Neural progenitor cell (in vitro differentiated cells): ENCODE measurements at regions not wholly inside any gene's neighbourhood (a gene's known extent, or its start where the extent isn't known, plus 50 kb on each side); places are given as distances from the start of the nearest gene placed in this dataset.

ENCODE experiments used
- DNase-seq: peaks from one replicate; pipeline ENCODE4 v3.0.0-alpha.2; 2016; ENCODE audit warnings: low spot score
- H2AFZ ChIP-seq: fragments of 200-600 bp; sonication (generic); replicated peaks from 2 replicates; pipeline ENCODE4 v1.6.1; 2016; ENCODE audit warnings: antibody characterized with exemption
- H3F3A ChIP-seq: fragments of 200-600 bp; sonication (generic); 2 replicates; pipeline ENCODE4 v1.6.1; 2016; ENCODE audit warnings: antibody characterized with exemption, low read depth
- H3K27ac ChIP-seq: fragments of 200-600 bp; sonication (generic); 2 replicates; pipeline ENCODE4 v1.5.1; 2016; ENCODE audit warnings: mild to moderate bottlenecking
- H3K27me3 ChIP-seq: fragments of 200-600 bp; sonication (generic); 2 replicates; pipeline ENCODE4 v1.6.1; 2016; ENCODE audit warnings: mild to moderate bottlenecking, moderate library complexity
- H3K36me3 ChIP-seq: fragments of 200-600 bp; sonication (generic); 2 replicates; pipeline ENCODE4 v1.5.1; 2016
- H3K4me1 ChIP-seq: fragments of 200-600 bp; sonication (generic); 2 replicates; pipeline ENCODE4 v1.6.1; 2016; ENCODE audit warnings: mixed run types
- H3K4me2 ChIP-seq: fragments of 200-600 bp; sonication (generic); 2 replicates; pipeline ENCODE4 v1.6.1; 2016
- H3K4me3 ChIP-seq: fragments of 200-600 bp; sonication (generic); 2 replicates; pipeline ENCODE4 v1.5.1; 2016
- H3K79me2 ChIP-seq: fragments of 200-600 bp; sonication (generic); 2 replicates; pipeline ENCODE4 v1.6.1; 2016; ENCODE audit warnings: low read depth
- H3K9ac ChIP-seq: fragments of 200-600 bp; sonication (generic); 2 replicates; pipeline ENCODE4 v1.6.1; 2016
- H3K9me3 ChIP-seq: fragments of 200-600 bp; sonication (generic); 2 replicates; pipeline ENCODE4 v1.5.1; 2016; ENCODE audit warnings: low read depth
- H4K20me1 ChIP-seq: fragments of 200-600 bp; sonication (generic); 2 replicates; pipeline ENCODE4 v1.6.1; 2016; ENCODE audit warnings: low read depth
- H3K27ac Mint-ChIP-seq: 3 replicates; pipeline ENCODE4 v1.8.0; 2021; ENCODE audit warnings: mixed read lengths
- H3K27me3 Mint-ChIP-seq: 2 replicates; pipeline ENCODE4 v1.8.0; 2022; ENCODE audit warnings: low read depth, mild to moderate bottlenecking, inconsistent platforms, moderate library complexity, mixed read lengths; ENCODE audit not compliant: insufficient read depth
- H3K36me3 Mint-ChIP-seq: 3 replicates; pipeline ENCODE4 v1.8.0; 2021; ENCODE audit warnings: mixed read lengths
- H3K4me1 Mint-ChIP-seq: 3 replicates; pipeline ENCODE4 v1.8.0; 2021; ENCODE audit warnings: mixed read lengths
- H3K4me3 Mint-ChIP-seq: 3 replicates; pipeline ENCODE4 v1.8.0; 2021; ENCODE audit warnings: mild to moderate bottlenecking, moderate library complexity, mixed read lengths
- H3K9me3 Mint-ChIP-seq: 3 replicates; pipeline ENCODE4 v1.8.0; 2020; ENCODE audit warnings: mixed read lengths
- CTCF ChIP-seq: fragments of 200-600 bp; sonication (generic); IDR thresholded peaks from 2 replicates; pipeline ENCODE4 v1.5.1; 2017; ENCODE audit warnings: antibody characterized with exemption, mild to moderate bottlenecking
- EZH2 ChIP-seq: fragments of 200-600 bp; sonication (generic); IDR thresholded peaks from 2 replicates; pipeline ENCODE4 v1.6.1; 2017; ENCODE audit warnings: antibody characterized with exemption, mild to moderate bottlenecking, moderate library complexity
- EZH2phosphoT487 ChIP-seq: fragments of 200-600 bp; sonication (generic); IDR thresholded peaks from 2 replicates; pipeline ENCODE4 v1.6.1; 2017; ENCODE audit warnings: antibody characterized with exemption

GRCh38 chr3:152717252-152717651 is 117.7 kb upstream of the P2RY1 start:
- no peaks in the 10 kb centered on the region for H3F3A ChIP-seq
- H3K4me3 Mint-ChIP-seq: no peak overlapping the region
- no peak overlapping the region for H3K4me3 ChIP-seq
- H3K27ac Mint-ChIP-seq: no peak overlapping the region
- no peaks in the 10 kb centered on the region for H3K27me3 ChIP-seq
- H3K9me3 ChIP-seq: no peaks in the 10 kb centered on the region
- no peaks in the 10 kb centered on the region for H3K4me1 ChIP-seq
- H3K79me2 ChIP-seq: no peaks in the 10 kb centered on the region
- H2AFZ ChIP-seq: no peak overlapping the region
- peaks cover 2% of the 10 kb centered on the region for H3K27me3 Mint-ChIP-seq
- no peak overlapping the region for H3K27ac ChIP-seq
- TF ChIP-seq EZH2phosphoT487: no peak
- no peak for TF ChIP-seq EZH2
- no peak for TF ChIP-seq CTCF
- H4K20me1 ChIP-seq: no peaks in the 10 kb centered on the region
- peaks cover 2% of the 10 kb centered on the region for H3K9me3 Mint-ChIP-seq
- H3K9ac ChIP-seq: no peak overlapping the region
- no peak for DNase-seq
- peaks cover 6% of the 10 kb centered on the region for H3K4me1 Mint-ChIP-seq
- no peaks in the 10 kb centered on the region for H3K36me3 Mint-ChIP-seq
- H3K4me2 ChIP-seq: no peak overlapping the region
- H3K36me3 ChIP-seq: no peaks in the 10 kb centered on the region

GRCh38 chr3:152718810-152719209 is 116.1 kb upstream of the P2RY1 start:
- Histone ChIP-seq H3K27me3 (no peaks in the 10 kb centered on the region), H3K9ac (no peak overlapping the region), H3F3A (no peaks in the 10 kb centered on the region), H3K4me2 (no peak overlapping the region), H3K79me2 (no peaks in the 10 kb centered on the region), H4K20me1 (no peaks in the 10 kb centered on the region), H3K36me3 (no peaks in the 10 kb centered on the region), H3K4me1 (no peaks in the 10 kb centered on the region), H2AFZ (no peak overlapping the region), H3K4me3 (no peak overlapping the region), H3K27ac (no peak overlapping the region), H3K9me3 (no peaks in the 10 kb centered on the region)
- Mint-ChIP-seq H3K27ac (no peak overlapping the region), H3K9me3 (peaks cover 2% of the 10 kb centered on the region), H3K4me1 (peaks cover 6% of the 10 kb centered on the region), H3K4me3 (no peak overlapping the region), H3K36me3 (no peaks in the 10 kb centered on the region), H3K27me3 (peaks cover 2% of the 10 kb centered on the region)
- no peak for DNase-seq
- TF ChIP-seq EZH2phosphoT487 (no peak), CTCF (no peak), EZH2 (no peak)

- DNase-seq: no peak
- Histone ChIP-seq H3K9me3 (no peaks in the 10 kb centered on the region), H3K4me1 (no peaks in the 10 kb centered on the region), H3K27me3 (no peaks in the 10 kb centered on the region), H4K20me1 (no peaks in the 10 kb centered on the region), H2AFZ (no peak overlapping the region), H3K79me2 (no peaks in the 10 kb centered on the region), H3K4me2 (no peak overlapping the region), H3K9ac (no peak overlapping the region), H3K27ac (no peak overlapping the region), H3K4me3 (no peak overlapping the region), H3F3A (no peaks in the 10 kb centered on the region), H3K36me3 (no peaks in the 10 kb centered on the region)
- H3K27ac Mint-ChIP-seq: no peak overlapping the region
- no peaks in the 10 kb centered on the region for H3K36me3 Mint-ChIP-seq
- peaks cover 6% of the 10 kb centered on the region for H3K4me1 Mint-ChIP-seq
- H3K27me3 Mint-ChIP-seq: peaks cover 2% of the 10 kb centered on the region
- TF ChIP-seq EZH2 (no peak), CTCF (no peak), EZH2phosphoT487 (no peak)
- peaks cover 2% of the 10 kb centered on the region for H3K9me3 Mint-ChIP-seq
- no peak overlapping the region for H3K4me3 Mint-ChIP-seq
These were observed 115.7 kb upstream of the P2RY1 start for GRCh38 chr3:152719264-152719663.
